Activated CD4-positive, alpha-beta T cell treated with anti-CD3 and anti-CD28 coated beads for 36 hours (primary cell): ENCODE measurements at regions not wholly inside any gene's neighbourhood (a gene's known extent, or its start where the extent isn't known, plus 50 kb on each side); places are given as distances from the start of the nearest gene placed in this dataset.

Experiments
- ATAC-seq: fragments of 200-7000 bp; cut with Tn5 transposase; one replicate; pipeline ENCODE4 v1.10.0; 2021; ENCODE audit warnings: mild to moderate bottlenecking, moderate library complexity
- CTCF ChIA-PET: fragments of 350-600 bp; sonication (Branson Sonifier 250); formaldehyde crosslinking; loops from one replicate; lab custom pipeline; 2021; ENCODE audit warnings: antibody characterized with exemption; lab: Charles Lee
- POLR2A ChIA-PET: fragments of 350-600 bp; sonication (Branson Sonifier 250); formaldehyde crosslinking; loops from one replicate; lab custom pipeline; 2021; ENCODE audit warnings: antibody characterized with exemption, inconsistent platforms; lab: Charles Lee
- DNase-seq: peaks from one replicate; pipeline ENCODE4 v3.0.0-alpha.2; 2020
- H3K27ac Mint-ChIP-seq: one replicate; pipeline ENCODE4 v1.8.0; 2021; ENCODE audit warnings: mixed read lengths
- H3K27me3 Mint-ChIP-seq: one replicate; pipeline ENCODE4 v1.8.0; 2021; ENCODE audit warnings: mixed read lengths
- H3K36me3 Mint-ChIP-seq: one replicate; pipeline ENCODE4 v1.8.0; 2021; ENCODE audit warnings: low read depth, mixed read lengths
- H3K4me1 Mint-ChIP-seq: one replicate; pipeline ENCODE4 v1.8.0; 2021; ENCODE audit warnings: mixed read lengths
- H3K4me3 Mint-ChIP-seq: one replicate; pipeline ENCODE4 v1.8.0; 2021; ENCODE audit warnings: mild to moderate bottlenecking, moderate library complexity, mixed read lengths
- H3K9me3 Mint-ChIP-seq: one replicate; pipeline ENCODE4 v1.8.0; 2021; ENCODE audit warnings: low read depth, mixed read lengths
- intact Hi-C, 2 experiments: fragments of 100-400 bp; cut with DNase I in 1 of 2; cut with micrococcal nuclease in 1 of 2; formaldehyde crosslinking; loops; one replicate each; pipeline versions ENCODE4 v1.14.2 to v1.15.1; 2022 to 2024; cut with DNase I, micrococcal nuclease

DNA sequence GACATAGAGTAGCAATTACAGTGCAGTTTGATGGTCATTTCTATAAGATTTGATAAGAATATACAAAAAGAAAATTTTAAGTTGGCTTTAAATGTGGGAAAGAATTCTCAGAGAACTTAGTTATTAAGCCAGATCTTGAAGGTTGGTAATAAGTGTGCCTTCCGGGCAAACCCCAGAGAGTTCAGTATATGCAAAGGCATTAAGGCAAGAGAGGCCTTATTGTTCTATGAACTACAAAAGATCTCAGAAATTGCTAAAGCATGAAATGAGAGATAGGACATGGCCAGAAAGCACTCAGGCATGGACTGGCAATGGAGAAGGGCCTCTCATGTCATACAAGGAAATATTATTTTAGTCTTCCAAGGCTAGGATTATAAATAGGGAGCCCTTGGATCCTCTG, 390.2 kb upstream of the C1orf87 start:
- DNase-seq (no peak), ATAC-seq (no peak)
- Mint-ChIP-seq H3K4me1 (no peaks in the 10 kb centered on the region), H3K4me3 (no peak overlapping the region), H3K27ac (no peak overlapping the region), H3K27me3 (no peaks in the 10 kb centered on the region), H3K9me3 (peaks cover 8% of the 10 kb centered on the region), H3K36me3 (no peaks in the 10 kb centered on the region)
- ChIA-PET POLR2A (no interaction called here), CTCF (no interaction called here)
- intact Hi-C loops = no loop called here

DNA sequence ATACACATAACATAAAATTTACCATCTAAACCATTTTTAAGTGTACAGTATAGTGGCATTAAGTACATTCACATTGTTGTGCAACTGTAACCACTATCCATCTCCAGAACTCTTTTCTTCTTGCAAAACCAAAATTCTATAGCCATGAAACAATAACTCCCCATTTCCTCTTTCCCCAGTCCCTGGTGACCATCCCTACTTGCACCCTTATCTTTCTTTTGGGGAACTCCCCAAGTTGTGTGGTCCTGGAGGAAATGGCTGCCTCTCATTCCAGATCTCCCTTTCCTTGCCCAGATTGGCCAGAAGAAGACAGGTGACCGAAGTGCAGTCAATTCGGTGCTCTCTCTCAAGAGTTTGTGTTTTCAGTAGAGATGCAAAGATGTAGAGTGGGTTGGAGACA, 389.6 kb upstream of the C1orf87 start:
- intact Hi-C loops = no loop called here
- no peak for ATAC-seq
- no peaks in the 10 kb centered on the region for H3K36me3 Mint-ChIP-seq

DNA sequence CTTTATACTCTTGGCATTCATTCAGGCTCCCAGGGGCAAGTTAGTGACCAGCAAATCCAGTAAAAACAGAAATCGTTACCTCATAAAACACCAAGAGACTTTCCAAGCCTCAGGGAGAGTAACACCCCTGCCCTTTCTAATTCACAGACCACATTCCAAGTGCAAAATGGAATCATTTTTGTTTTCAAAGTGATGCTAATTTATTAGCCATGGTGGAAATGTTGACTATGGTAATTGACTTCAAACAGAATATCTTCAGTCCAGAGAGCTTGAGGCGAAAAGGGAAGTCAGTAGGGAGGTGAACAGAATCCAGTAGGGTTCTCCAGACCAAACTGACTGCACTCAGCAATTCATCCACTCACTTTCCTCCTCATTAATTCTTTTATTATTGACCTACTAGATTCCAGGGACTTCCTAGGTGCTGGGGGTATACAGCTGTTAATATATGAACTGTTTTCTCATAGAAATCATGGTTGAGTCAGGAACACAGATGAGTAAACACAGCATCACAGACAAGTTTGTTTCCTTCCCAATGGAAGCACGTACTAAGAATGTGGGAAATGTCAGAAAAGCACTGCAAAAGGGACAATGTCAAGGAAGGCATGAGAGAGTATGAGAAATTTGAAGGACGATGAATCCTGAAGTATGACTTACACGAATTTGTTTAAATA, 388.5 kb upstream of the C1orf87 start:
- CTCF ChIA-PET = no interaction called here
- POLR2A ChIA-PET = no interaction called here
- Mint-ChIP-seq H3K36me3 (no peaks in the 10 kb centered on the region), H3K4me3 (no peak overlapping the region), H3K27me3 (no peaks in the 10 kb centered on the region), H3K9me3 (peaks cover 8% of the 10 kb centered on the region), H3K27ac (no peak overlapping the region), H3K4me1 (no peaks in the 10 kb centered on the region)
- no peak for ATAC-seq
- no peak for DNase-seq
- intact Hi-C loops = no loop called here

More for the DNA sequence above, 389.6 kb upstream of the C1orf87 start:
- no peaks in the 10 kb centered on the region for H3K27me3 Mint-ChIP-seq
- POLR2A ChIA-PET = no interaction called here
- DNase-seq = no peak
- H3K9me3 Mint-ChIP-seq = peaks cover 6% of the 10 kb centered on the region
- no peaks in the 10 kb centered on the region for H3K4me1 Mint-ChIP-seq
- CTCF ChIA-PET = no interaction called here
- no peak overlapping the region for H3K4me3 Mint-ChIP-seq
- H3K27ac Mint-ChIP-seq = no peak overlapping the region

DNA sequence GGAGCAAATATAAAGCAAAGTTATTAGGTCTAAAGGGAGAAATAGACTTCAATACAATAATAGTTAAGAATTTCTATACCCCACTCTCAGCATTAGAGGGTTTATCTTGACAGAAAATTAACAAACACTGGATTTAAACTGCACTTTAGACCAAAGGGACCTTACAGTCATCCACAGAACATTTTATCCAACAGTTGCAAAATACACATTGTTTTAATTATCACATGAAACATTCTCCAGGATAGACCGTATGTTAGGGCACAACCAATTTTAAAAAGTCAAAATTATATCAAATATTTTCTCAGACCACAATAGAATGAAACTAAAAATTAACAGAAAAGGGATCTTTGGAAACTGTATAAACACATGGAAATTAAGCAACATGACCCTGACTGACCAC, 384.5 kb upstream of the C1orf87 start:
- intact Hi-C loops = no loop called here
- DNase-seq (no peak), ATAC-seq (no peak)
- Mint-ChIP-seq H3K27ac (no peak overlapping the region), H3K36me3 (no peaks in the 10 kb centered on the region), H3K9me3 (peaks cover 10% of the 10 kb centered on the region), H3K4me1 (no peaks in the 10 kb centered on the region), H3K27me3 (no peaks in the 10 kb centered on the region), H3K4me3 (no peak overlapping the region)
- CTCF ChIA-PET = no interaction called here
- POLR2A ChIA-PET = no interaction called here

DNA sequence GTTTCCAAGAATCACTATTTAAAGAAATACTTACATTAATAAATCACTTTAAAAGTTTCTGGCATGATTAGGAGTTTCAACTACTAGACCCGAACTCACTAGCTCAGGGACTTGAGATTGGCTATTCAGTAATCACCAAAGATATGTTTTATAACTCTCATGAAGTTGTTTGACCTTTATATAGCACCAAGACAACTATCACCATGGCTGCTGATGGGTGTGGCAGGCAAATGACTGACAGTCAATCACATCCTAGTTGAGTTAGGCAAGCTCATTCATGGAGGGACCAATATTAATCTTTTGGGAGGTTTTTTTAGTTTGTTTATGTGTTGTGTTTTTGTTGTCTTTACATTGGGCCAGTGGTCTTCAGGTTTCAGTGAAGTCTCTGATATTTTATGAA, 376.3 kb upstream of the C1orf87 start:
- no peaks in the 10 kb centered on the region for H3K36me3 Mint-ChIP-seq
- DNase-seq = no peak
- ATAC-seq = no peak
- H3K9me3 Mint-ChIP-seq = no peaks in the 10 kb centered on the region
- intact Hi-C loops = no loop called here
- no peaks in the 10 kb centered on the region for H3K27me3 Mint-ChIP-seq
- H3K4me3 Mint-ChIP-seq = no peak overlapping the region
- H3K27ac Mint-ChIP-seq = no peak overlapping the region
- CTCF ChIA-PET = no interaction called here
- H3K4me1 Mint-ChIP-seq = no peaks in the 10 kb centered on the region
- POLR2A ChIA-PET = no interaction called here

DNA sequence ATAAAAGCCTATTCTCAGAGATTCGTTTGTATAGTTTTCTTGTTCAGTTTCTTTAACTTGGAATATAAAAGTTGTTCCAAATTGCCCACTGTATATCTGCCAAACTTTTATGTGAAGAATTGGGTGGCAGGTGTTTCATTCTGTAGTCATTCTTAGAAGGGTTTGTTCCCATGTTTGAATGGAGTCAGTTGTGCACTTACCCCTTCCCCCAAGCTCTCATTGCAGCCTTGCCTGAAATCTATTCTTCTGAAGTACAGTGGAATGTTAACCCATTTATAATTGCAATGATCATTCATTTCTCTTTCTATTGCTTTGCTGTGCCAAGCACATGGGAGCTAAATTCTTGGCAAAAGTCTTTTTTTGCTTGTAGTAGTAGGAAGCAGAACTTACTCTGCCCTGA, 375.3 kb upstream of the C1orf87 start:
- ATAC-seq (no peak), DNase-seq (no peak)
- no peaks in the 10 kb centered on the region for H3K9me3 Mint-ChIP-seq
- no peaks in the 10 kb centered on the region for H3K27me3 Mint-ChIP-seq
- ChIA-PET CTCF (no interaction called here), POLR2A (interaction anchor here (0.7 kb wide), 1 partner anchor 309 kb away, joined by 3 read pairs; no protein-coding TSS in a partner anchor)
- H3K4me1 Mint-ChIP-seq = no peaks in the 10 kb centered on the region
- no peak overlapping the region for H3K27ac Mint-ChIP-seq
- H3K4me3 Mint-ChIP-seq = no peak overlapping the region
- intact Hi-C loops = no loop called here
- no peaks in the 10 kb centered on the region for H3K36me3 Mint-ChIP-seq

DNA sequence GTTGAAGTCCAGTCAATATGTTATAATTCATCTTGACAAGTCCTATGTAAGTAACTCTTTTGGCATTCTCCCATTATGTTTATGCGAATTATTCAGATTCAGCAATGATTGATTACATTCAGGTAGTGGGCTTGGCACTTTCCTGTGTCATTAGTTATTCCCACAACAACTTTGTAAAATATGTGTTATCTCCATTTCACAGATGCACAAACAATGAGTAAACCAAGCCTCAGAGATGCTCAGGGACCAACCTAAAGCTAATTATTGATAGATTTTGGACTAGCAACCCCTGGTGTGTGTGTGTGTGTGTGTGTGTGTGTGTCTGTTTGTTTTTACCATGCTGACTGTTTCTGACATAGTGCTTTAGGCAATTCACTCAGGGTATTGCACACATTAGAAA, 371.1 kb upstream of the C1orf87 start:
- intact Hi-C loops = no loop called here
- no peaks in the 10 kb centered on the region for H3K4me1 Mint-ChIP-seq
- H3K27ac Mint-ChIP-seq = no peak overlapping the region
- no peak for DNase-seq
- H3K9me3 Mint-ChIP-seq = peaks cover 4% of the 10 kb centered on the region
- no peaks in the 10 kb centered on the region for H3K36me3 Mint-ChIP-seq
- ChIA-PET POLR2A (no interaction called here), CTCF (no interaction called here)
- no peak overlapping the region for H3K4me3 Mint-ChIP-seq
- no peaks in the 10 kb centered on the region for H3K27me3 Mint-ChIP-seq
- ATAC-seq = no peak

DNA sequence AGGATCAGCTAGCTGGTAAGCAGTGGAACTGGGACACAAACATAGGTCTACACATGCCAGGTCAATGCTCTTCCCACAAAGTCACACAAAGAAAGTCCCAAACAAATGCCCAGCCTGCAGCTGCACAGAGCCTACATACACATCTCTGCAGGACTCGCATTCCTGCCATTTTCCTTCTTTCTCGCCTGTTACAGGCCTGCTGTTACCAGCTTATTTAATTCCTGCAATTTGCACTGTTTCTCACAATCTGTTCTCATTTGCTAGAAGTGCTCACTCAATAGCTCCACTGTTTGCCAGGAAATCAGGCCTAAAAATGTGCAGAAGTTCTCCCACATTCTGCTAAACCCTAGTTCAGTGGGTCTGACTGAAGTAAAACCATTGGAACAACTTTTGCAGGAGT, 362.6 kb upstream of the C1orf87 start:
- H3K27me3 Mint-ChIP-seq = no peaks in the 10 kb centered on the region
- intact Hi-C loops = no loop called here
- peaks cover 6% of the 10 kb centered on the region for H3K9me3 Mint-ChIP-seq
- H3K36me3 Mint-ChIP-seq = no peaks in the 10 kb centered on the region
- H3K4me1 Mint-ChIP-seq = no peaks in the 10 kb centered on the region
- ChIA-PET POLR2A (no interaction called here), CTCF (no interaction called here)
- no peak overlapping the region for H3K27ac Mint-ChIP-seq
- ATAC-seq (no peak), DNase-seq (no peak)
- H3K4me3 Mint-ChIP-seq = no peak overlapping the region

DNA sequence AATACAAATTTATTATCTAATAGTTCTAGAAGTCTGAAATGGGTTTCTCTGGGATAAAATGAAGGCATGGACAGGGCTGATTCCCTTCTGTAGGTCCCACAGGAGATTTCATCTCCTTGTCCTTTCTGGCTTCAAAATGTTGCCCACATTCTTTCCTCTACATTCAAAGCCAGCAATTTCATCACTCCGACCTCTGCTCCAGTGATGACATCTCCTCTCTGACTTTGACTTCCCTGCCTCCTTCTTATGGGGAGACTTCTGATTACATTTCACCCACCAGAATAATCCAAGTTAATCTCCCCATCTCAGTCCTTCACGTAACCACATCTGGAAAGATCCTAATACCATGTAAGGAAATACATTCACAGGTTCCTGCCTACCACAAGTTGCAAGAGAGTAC, 358.0 kb upstream of the C1orf87 start:
- ATAC-seq = no peak
- DNase-seq = no peak
- CTCF ChIA-PET = no interaction called here
- Mint-ChIP-seq H3K36me3 (no peaks in the 10 kb centered on the region), H3K9me3 (peaks cover 6% of the 10 kb centered on the region), H3K4me1 (no peaks in the 10 kb centered on the region), H3K27ac (no peak overlapping the region), H3K27me3 (no peaks in the 10 kb centered on the region), H3K4me3 (no peak overlapping the region)
- intact Hi-C loops = no loop called here
- POLR2A ChIA-PET = no interaction called here

DNA sequence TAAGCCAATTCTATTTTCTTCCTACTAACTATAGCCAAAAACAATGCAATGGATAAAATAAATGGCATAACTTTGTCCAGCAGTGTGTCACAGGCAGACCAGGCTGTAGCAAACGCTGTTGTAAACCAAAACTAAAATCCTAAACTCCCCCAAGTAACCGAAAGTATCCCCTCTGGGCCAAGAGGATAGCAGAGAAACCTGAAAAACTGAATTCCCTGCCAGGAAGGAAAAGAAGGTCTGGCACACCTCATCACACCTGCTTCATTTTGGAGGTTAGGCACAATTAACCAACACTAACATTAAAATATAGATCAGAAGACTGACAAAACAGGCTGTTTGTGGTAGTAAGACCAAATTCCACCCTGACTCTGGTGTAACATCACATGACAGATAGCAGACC, 356.8 kb upstream of the C1orf87 start:
- Mint-ChIP-seq H3K4me1 (no peaks in the 10 kb centered on the region), H3K27me3 (no peaks in the 10 kb centered on the region), H3K27ac (no peak overlapping the region), H3K4me3 (no peak overlapping the region), H3K9me3 (peaks cover 6% of the 10 kb centered on the region), H3K36me3 (no peaks in the 10 kb centered on the region)
- CTCF ChIA-PET = no interaction called here
- POLR2A ChIA-PET = no interaction called here
- ATAC-seq (no peak), DNase-seq (no peak)
- intact Hi-C loops = no loop called here

DNA sequence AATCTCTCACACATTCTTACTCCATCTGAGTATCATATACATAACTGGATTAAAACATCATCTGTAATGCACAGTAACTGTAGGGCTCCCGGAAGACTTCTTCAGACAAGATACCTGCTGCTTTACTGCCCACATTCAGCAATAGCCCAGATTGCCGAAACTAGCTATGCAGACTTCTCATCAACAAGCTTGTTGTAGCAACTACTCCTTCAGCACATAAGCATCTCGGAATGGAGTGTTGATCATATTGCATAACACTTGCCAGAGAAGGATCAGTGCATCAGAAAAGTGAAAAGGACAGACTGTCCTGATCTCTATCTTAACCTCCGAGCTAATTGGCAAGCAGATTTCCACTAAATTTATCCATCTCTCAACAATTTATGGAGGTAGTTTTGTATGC, 354.6 kb upstream of the C1orf87 start:
- DNase-seq (no peak), ATAC-seq (no peak)
- intact Hi-C loops = no loop called here
- ChIA-PET CTCF (no interaction called here), POLR2A (no interaction called here)
- Mint-ChIP-seq H3K27ac (no peak overlapping the region), H3K4me1 (no peaks in the 10 kb centered on the region), H3K36me3 (no peaks in the 10 kb centered on the region), H3K4me3 (no peak overlapping the region), H3K9me3 (peaks cover 3% of the 10 kb centered on the region), H3K27me3 (no peaks in the 10 kb centered on the region)

DNA sequence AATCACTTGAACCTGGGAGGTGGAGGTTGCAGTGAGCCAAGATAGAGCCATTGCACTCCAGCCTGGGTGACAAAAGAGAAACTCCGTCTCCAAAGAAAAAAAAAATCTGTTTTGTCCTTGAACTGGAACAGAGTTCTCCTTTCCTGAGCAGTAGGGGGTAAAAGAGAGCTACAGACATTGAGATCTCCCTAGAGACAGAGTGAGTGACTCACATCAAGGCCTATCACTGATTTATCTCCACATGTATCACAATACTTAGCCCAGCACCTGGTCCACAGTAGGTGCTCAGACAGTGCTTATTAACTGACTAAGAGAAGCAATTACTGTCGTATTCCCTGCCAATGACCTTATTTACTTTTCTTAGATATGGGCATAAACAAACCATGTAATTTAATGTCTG, 354.1 kb upstream of the C1orf87 start:
- Mint-ChIP-seq H3K27me3 (no peaks in the 10 kb centered on the region), H3K36me3 (no peaks in the 10 kb centered on the region), H3K27ac (no peak overlapping the region), H3K4me1 (no peaks in the 10 kb centered on the region), H3K4me3 (no peak overlapping the region), H3K9me3 (peaks cover 1% of the 10 kb centered on the region)
- ATAC-seq = no peak
- ChIA-PET POLR2A (no interaction called here), CTCF (no interaction called here)
- no peak for DNase-seq
- intact Hi-C loops = no loop called here

DNA sequence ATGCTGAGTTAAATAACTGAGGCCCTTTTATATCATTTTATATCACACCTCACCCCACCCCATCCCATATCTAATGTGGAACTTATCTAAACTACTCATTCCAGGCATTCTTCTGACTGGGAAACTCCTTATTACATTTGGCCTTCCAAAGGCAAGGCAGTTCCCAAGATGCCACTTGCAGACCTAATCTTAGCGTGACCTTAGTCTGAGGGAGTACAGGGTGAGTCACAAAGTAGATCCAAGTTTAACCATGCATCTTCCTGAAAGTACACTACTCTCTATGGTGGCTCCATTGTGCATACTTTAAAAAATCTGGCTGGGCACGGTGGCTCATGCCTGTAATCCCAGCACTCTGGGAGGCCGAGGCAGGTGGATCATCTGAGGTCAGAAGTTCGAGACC, 353.6 kb upstream of the C1orf87 start:
- ChIA-PET CTCF (no interaction called here), POLR2A (no interaction called here)
- intact Hi-C loops = no loop called here
- DNase-seq (no peak), ATAC-seq (no peak)
- Mint-ChIP-seq H3K27me3 (no peaks in the 10 kb centered on the region), H3K9me3 (peaks cover 1% of the 10 kb centered on the region), H3K4me1 (no peaks in the 10 kb centered on the region), H3K36me3 (no peaks in the 10 kb centered on the region), H3K4me3 (no peak overlapping the region), H3K27ac (no peak overlapping the region)
